GM20000 (cell line): ENCODE measurements at regions not wholly inside any gene's neighbourhood (a gene's known extent, or its start where the extent isn't known, plus 50 kb on each side); places are given as distances from the start of the nearest gene placed in this dataset.
"Not testable (repeated sequence)": the region's sequence is repeated elsewhere in the genome, so short reads cannot be mapped to it uniquely, and the experiment has no call there.

Experiments
- DNase-seq: peaks from one replicate; pipeline ENCODE4 v3.0.0; 2012; ENCODE audit warnings: low spot score
- TF ChIP-seq, protein P1 (sequence below): IDR thresholded peaks from 2 replicates; pipeline ENCODE4 v1.5.1; 2012; ENCODE audit warnings: mild to moderate bottlenecking, control low read depth; ENCODE audit errors: extremely low read depth, missing control alignments

DNA sequence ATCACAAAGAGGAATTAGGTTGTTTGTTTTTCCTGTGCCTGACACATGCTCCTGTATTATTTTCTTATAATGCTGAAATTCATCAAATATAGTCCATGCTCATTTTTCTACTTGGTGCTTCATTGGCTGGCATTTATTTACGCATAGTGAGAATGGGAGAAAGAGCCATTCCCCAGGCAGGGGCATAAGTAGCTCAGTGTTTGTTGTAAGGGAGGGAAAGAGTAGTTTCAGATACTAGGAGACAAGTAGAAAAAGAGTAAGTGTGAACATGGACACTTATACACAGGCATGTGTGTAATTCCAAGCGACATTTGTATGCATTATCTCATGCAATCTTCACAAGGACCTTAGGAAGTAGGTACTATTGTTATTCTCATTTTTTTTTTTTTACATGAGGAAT is 111.9 kb upstream of the UGP2 start:
- DNase-seq, result no peak
- TF ChIP-seq, protein P1, sequence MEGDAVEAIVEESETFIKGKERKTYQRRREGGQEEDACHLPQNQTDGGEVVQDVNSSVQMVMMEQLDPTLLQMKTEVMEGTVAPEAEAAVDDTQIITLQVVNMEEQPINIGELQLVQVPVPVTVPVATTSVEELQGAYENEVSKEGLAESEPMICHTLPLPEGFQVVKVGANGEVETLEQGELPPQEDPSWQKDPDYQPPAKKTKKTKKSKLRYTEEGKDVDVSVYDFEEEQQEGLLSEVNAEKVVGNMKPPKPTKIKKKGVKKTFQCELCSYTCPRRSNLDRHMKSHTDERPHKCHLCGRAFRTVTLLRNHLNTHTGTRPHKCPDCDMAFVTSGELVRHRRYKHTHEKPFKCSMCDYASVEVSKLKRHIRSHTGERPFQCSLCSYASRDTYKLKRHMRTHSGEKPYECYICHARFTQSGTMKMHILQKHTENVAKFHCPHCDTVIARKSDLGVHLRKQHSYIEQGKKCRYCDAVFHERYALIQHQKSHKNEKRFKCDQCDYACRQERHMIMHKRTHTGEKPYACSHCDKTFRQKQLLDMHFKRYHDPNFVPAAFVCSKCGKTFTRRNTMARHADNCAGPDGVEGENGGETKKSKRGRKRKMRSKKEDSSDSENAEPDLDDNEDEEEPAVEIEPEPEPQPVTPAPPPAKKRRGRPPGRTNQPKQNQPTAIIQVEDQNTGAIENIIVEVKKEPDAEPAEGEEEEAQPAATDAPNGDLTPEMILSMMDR, result no peak

GRCh38 chr2:63734510-63734909 is 107.2 kb upstream of the UGP2 start:
- TF ChIP-seq, protein P1, result no peak
- DNase-seq, result no peak

DNA sequence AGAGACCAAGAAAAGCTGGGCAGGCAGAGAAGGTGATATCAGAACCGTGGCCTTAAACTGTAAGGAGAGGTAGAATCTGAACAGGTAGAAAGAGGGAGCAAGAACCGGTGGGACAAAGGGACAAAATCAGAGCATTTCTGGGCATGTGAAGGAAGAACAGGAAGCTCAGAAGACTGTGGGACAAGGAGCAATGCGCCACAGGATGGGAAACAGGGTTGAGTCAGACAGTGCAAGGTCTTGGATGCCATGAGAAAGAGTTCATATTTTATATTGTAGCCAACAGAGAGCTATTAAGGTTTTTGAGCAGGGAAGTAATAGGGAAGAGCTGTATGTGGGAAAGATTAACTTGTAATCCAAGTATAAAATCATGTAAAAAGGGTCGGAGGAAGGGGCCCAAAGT is 106.4 kb upstream of the UGP2 start:
- TF ChIP-seq, protein P1, result no peak
- DNase-seq, result no peak

DNA sequence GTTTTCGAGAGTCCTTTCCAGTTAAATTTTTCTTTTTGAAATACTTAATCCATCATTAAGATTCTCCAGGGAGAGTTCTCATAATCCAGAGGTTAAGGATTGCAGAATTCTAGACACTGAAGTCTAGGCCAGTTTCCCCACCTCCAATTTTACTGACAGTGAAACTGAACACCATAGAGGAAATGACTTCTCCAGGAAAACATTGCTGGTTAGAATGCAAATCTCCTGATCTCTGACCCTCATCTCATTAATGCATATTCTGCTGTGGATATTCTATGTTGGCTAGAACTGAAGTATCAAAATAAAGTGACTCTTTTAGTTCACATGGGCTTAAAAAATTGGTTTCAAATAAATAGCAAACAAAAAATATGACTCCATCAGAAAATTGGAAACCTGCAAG is 105.8 kb upstream of the UGP2 start:
- DNase-seq, result no peak
- TF ChIP-seq, protein P1, result no peak

DNA sequence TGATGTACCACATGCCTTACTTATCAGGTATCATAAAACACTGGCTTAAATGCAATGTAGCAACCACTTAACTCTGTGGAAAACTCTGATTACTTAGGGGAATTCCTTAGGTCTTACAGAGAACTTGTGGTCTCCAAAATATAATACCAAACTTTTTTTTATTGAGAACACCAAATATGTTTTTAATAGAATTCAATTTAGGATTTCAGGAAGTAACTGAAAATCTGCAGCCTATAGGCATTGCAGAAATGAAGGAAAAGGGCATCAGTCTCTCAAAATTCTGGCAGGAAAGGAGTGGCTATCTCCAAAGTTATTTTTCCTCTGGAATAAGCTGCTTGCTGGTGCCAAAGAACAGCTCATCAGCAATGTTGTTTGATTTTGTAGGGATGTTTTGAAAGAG is 105.3 kb upstream of the UGP2 start:
- no peak for DNase-seq
- TF ChIP-seq, protein P1, result no peak

GRCh38 chr2:63737081-63737751 is 104.5 kb upstream of the UGP2 start:
- TF ChIP-seq, protein P1, result no peak
- DNase-seq, result no peak

DNA sequence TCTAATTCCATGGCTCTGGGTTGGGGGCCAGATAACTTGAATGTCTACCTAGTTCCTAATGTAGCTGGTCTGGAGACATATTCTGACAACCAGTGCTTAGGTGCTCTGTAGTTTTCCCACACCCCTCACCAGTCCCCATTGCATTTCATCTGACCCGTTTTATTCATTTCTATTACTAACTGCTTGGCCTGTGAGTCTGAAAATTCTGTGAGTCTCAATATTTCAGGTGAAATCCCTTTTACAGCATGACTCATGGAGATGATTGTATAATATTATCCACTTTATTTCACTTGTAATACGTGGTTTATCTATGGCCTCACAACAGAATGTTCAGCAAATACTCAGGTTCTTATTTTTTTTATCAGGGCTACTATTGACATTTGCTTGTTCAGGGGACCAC is 103.7 kb upstream of the UGP2 start:
- TF ChIP-seq, protein P1, result no peak
- no peak for DNase-seq

DNA sequence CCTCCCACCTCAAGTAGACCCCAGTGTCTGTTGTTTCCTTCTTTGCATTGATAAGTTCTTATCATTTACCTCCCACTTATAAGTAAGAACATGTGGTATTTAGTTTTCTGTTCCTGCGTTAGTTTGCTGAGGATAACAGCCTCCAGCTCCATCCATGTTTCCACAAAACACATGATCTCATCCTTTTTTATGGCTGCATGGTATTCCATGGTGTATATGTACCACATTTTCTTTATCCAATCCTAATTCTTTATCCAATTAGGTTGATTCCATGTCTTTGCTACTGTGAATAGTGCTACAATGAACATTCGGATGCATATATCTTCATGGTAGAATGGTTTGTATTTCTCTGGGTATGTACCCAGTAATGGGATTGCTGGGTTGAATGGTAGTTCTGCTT is 102.5 kb upstream of the UGP2 start:
- DNase-seq, result not testable (repeated sequence)
